K562 (cell line): ENCODE measurements at regions not wholly inside any gene's neighbourhood (a gene's known extent, or its start where the extent isn't known, plus 50 kb on each side); places are given as distances from the start of the nearest gene placed in this dataset.

Source experiments
- ATAC-seq: fragments of 200-7000 bp; cut with Tn5 transposase; 3 replicates; pipeline ENCODE4 v1.9.1; 2020; ENCODE audit warnings: moderate library complexity
- BruUV-seq: library from RNA; stranded (reverse); fragments of 400-500 nt; replicated peaks from 2 replicates; lab custom pipeline; 2021; lab: Mats Ljungman, UMichigan
- CTCF ChIA-PET: fragments of 300-600 bp; formaldehyde crosslinking; extraction: SDS; loops from one replicate; lab custom pipeline; 2021; ENCODE audit warnings: low intra/inter-chr PET ratio; lab: Yijun Ruan, JAX
- POLR2A ChIA-PET: fragments of 300-600, 350-650 bp; sonication (Branson Sonifier 250); formaldehyde crosslinking; extraction: SDS; loops from one replicate; lab custom pipeline; 2021; ENCODE audit warnings: antibody characterized with exemption, inconsistent platforms; lab: Yijun Ruan, JAX
- DNase-seq, 4 experiments: peaks; one replicate each; pipeline versions ENCODE4 v3.0.0 to v3.0.0-alpha.2; 2011 to 2018; ENCODE audit warnings: low spot score in 3 of 4, mixed read lengths in 3 of 4; ENCODE audit errors: extremely low read depth in 1 of 4
- FAIRE-seq: peaks from 2 replicates; lab custom pipeline; 2011; peaks lifted over from hg19 to GRCh38; lab: Jason Lieb, UNC
- H2AFZ ChIP-seq: 2 replicates; pipeline ENCODE4 v1.6.0; 2011; ENCODE audit warnings: low read depth, low read length, control low read depth, inconsistent platforms
- H3K27ac ChIP-seq: fragments of 200-600 bp; 3 replicates; pipeline ENCODE4 v1.8.0; 2011; ENCODE audit warnings: low read depth, mild to moderate bottlenecking, control low read depth, inconsistent platforms, low read length, moderate library complexity, mixed read lengths; ENCODE audit errors: extremely low read depth
- H3K27me3 ChIP-seq, 2 experiments: fragments of 300-600 bp in 1 of 2; 2 replicates in 1 of 2; 3 replicates in 1 of 2; pipeline versions ENCODE4 v1.6.0 to v1.8.0; 2011; ENCODE audit warnings: inconsistent platforms in 2 of 2, low read length in 2 of 2, mild to moderate bottlenecking in 1 of 2, mixed read lengths in 1 of 2, moderate library complexity in 1 of 2; ENCODE audit not compliant: control insufficient read depth in 2 of 2, insufficient read depth in 2 of 2
- H3K36me3 ChIP-seq: fragments of 300-600 bp; 3 replicates; pipeline ENCODE4 v1.8.0; 2011; ENCODE audit warnings: mild to moderate bottlenecking, low read length, inconsistent platforms; ENCODE audit not compliant: control insufficient read depth, insufficient read depth
- H3K4me1 ChIP-seq, 2 experiments: fragments of 200-600 bp in 1 of 2; replicated peaks in 1 of 2; 2 replicates in 1 of 2; 3 replicates in 1 of 2; pipeline versions ENCODE4 v1.5.1 to v1.8.0; 2011; ENCODE audit warnings: inconsistent platforms in 2 of 2, low read length in 2 of 2, mild to moderate bottlenecking in 1 of 2, mixed read lengths in 1 of 2, moderate library complexity in 1 of 2; ENCODE audit not compliant: control insufficient read depth in 2 of 2, insufficient read depth in 2 of 2
- H3K4me2 ChIP-seq: 2 replicates; pipeline ENCODE4 v1.6.1; 2011; ENCODE audit warnings: low read length, control low read depth, inconsistent platforms, mixed read lengths; ENCODE audit not compliant: insufficient read depth
- H3K4me3 ChIP-seq: fragments of 200-600 bp; sonication (generic), shearing (Covaris generic); 2 replicates; pipeline ENCODE4 v1.5.1; 2016; ENCODE audit warnings: control low read depth, inconsistent platforms
- H3K79me2 ChIP-seq: fragments of 200-600 bp; 3 replicates; pipeline ENCODE4 v1.8.0; 2011; ENCODE audit warnings: low read length, inconsistent platforms; ENCODE audit not compliant: control insufficient read depth, insufficient read depth
- H3K9ac ChIP-seq, 2 experiments: 2 replicates each; pipeline versions ENCODE4 v1.6.0 to v1.6.1; 2011; ENCODE audit warnings: low read depth in 2 of 2, low read length in 2 of 2, control low read depth in 1 of 2, inconsistent platforms in 1 of 2, mild to moderate bottlenecking in 1 of 2, mixed read lengths in 1 of 2; ENCODE audit not compliant: insufficient read depth in 1 of 2
- H3K9me1 ChIP-seq: one replicate; pipeline ENCODE4 v1.6.0; 2011; ENCODE audit warnings: inconsistent platforms, mild to moderate bottlenecking, low read length, moderate library complexity; ENCODE audit not compliant: control insufficient read depth, insufficient read depth
- H3K9me3 ChIP-seq: replicated peaks from 2 replicates; pipeline ENCODE4 v1.5.1; 2011; ENCODE audit warnings: low read depth, low read length, inconsistent platforms; ENCODE audit not compliant: control insufficient read depth, insufficient read depth
- H4K20me1 ChIP-seq: replicated peaks from 2 replicates; pipeline ENCODE4 v1.6.1; 2011; ENCODE audit warnings: low read length, inconsistent platforms, mixed read lengths; ENCODE audit not compliant: control insufficient read depth, insufficient read depth
- ASH1L ChIP-seq: fragments of 450-650 bp; IDR thresholded peaks from 2 replicates; pipeline ENCODE4 v1.6.1; 2018; ENCODE audit warnings: borderline replicate concordance, mild to moderate bottlenecking, low read depth; ENCODE audit not compliant: partially characterized antibody
- BRD4 ChIP-seq: fragments of 200-600 bp; sonication (generic); IDR thresholded peaks from 2 replicates; pipeline ENCODE4 v1.6.1; 2017; ENCODE audit warnings: inconsistent platforms
- DMBX1 ChIP-seq: fragments of 250-450 bp; sonication (Bioruptor Pico); IDR thresholded peaks from 2 replicates; pipeline ENCODE4 v1.8.0; 2022; ENCODE audit warnings: inconsistent platforms, mild to moderate bottlenecking, moderate library complexity, borderline replicate concordance
- HNRNPUL1 ChIP-seq: fragments of 200-400 bp; formaldehyde crosslinking; IDR thresholded peaks from 2 replicates; pipeline ENCODE4 v1.6.1; 2017; ENCODE audit warnings: low read length
- JUN ChIP-seq, 2 experiments: sonication (generic) in 1 of 2; formaldehyde crosslinking in 1 of 2; IDR thresholded peaks; 2 replicates each; pipeline versions ENCODE4 v1.6.1 to v1.8.0; 2012 to 2022; ENCODE audit warnings: borderline replicate concordance in 2 of 2, mild to moderate bottlenecking in 2 of 2, improper control_type of control experiment in 1 of 2, low read depth in 1 of 2, low read length in 1 of 2, missing genetic modification reagents in 1 of 2
- KHSRP ChIP-seq: fragments of 450-650 bp; IDR thresholded peaks from 2 replicates; pipeline ENCODE4 v1.6.1; 2017
- ZC3H8 ChIP-seq: fragments of 450-650 bp; IDR thresholded peaks from 2 replicates; pipeline ENCODE4 v1.6.1; 2017
- ZEB2 ChIP-seq: fragments of 450-650 bp; IDR thresholded peaks from 2 replicates; pipeline ENCODE4 v1.6.1; 2016
- ZNF282 ChIP-seq: sonication (generic); formaldehyde crosslinking; IDR thresholded peaks from 2 replicates; pipeline ENCODE4 v1.8.1; 2023; ENCODE audit warnings: missing genetic modification reagents
- ZNF3 ChIP-seq: fragments of 250-450 bp; sonication (Bioruptor Pico); IDR thresholded peaks from 2 replicates; pipeline ENCODE4 v1.5.0; 2021; ENCODE audit warnings: mild to moderate bottlenecking, moderate library complexity
- ZNF384 ChIP-seq: IDR thresholded peaks from 2 replicates; pipeline ENCODE4 v1.6.1; 2012; ENCODE audit warnings: low read depth, low read length, improper control_type of control experiment
- WGBS: fragments of 100-300 bp; shearing (Covaris generic); methylation state at CpG from one replicate; pipeline ENCODE4 v1.1.6; 2016; ENCODE audit warnings: low coverage, mixed read lengths; ENCODE audit not compliant: insufficient coverage; ENCODE audit errors: missing lambda C conversion rate; 5-methylcytosine and 5-hydroxymethylcytosine counted together
- in situ Hi-C: fragments of 300-500 bp; cut with MboI; formaldehyde crosslinking; loops from 4 replicates; pipeline ENCODE4 v1.15.0; 2018; ENCODE audit warnings: inconsistent platforms, mixed read lengths
- intact Hi-C: fragments of 100-400 bp; cut with micrococcal nuclease; formaldehyde crosslinking; loops from 2 replicates; pipeline ENCODE4 v1.14.2; 2022
- TF ChIP-seq, protein P1 (sequence below): fragments of 450-650 bp; IDR thresholded peaks from 2 replicates; pipeline ENCODE4 v1.6.1; 2017; ENCODE audit warnings: antibody characterized with exemption, mild to moderate bottlenecking
- TF ChIP-seq, protein P2 (sequence below): IDR thresholded peaks from 2 replicates; pipeline ENCODE4 v1.6.1; 2011; ENCODE audit warnings: borderline replicate concordance, low read depth, mild to moderate bottlenecking, moderate library complexity, low read length; ENCODE audit not compliant: insufficient read depth, poor library complexity, severe bottlenecking
- TF ChIP-seq, protein P3 (sequence below), 2 experiments: fragments of 450-650 bp in 1 of 2; sonication (generic) in 1 of 2; formaldehyde crosslinking; conservative IDR thresholded peaks; 2 replicates each; pipeline versions ENCODE4 v1.4.0 to v1.8.1; 2020 to 2022; ENCODE audit warnings: mild to moderate bottlenecking in 1 of 2, missing genetic modification reagents in 1 of 2
- TF ChIP-seq, protein P4 (sequence below): sonication (generic); formaldehyde crosslinking; IDR thresholded peaks from 2 replicates; pipeline ENCODE4 v1.8.0; 2023; ENCODE audit warnings: mild to moderate bottlenecking, missing genetic modification reagents

DNA sequence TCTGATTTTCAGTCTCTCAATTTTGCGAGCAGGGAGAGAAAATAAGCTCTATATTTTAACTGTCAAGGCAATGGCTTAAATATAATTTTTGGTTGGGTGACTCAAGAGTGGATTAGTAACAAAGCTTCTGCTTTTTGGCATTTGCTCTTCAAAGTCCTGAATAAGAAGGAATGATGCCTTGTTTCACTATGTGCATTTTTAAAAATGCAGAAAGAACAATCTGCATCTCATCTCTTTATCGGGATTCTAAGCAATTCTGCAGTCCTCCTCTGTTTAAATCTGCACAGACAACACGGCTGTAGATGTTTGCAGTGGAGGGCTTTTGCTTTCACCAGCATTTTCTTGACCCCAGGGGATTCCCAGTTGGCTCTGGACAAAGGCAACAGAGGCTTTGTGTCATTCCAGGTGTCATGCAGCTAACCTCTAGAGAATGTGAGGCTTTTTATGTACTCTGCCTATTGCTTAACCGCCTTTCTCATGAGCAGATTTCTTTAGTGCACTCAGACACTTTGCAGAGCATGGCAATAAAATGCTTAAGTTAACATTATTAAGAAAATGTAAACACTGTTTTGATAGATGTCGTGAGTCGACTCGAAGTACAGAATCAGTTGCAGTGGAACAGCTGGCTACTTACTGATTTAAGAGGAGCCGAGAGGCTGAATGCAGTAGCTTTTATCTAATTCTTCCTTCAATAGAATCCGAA lies 783.2 kb upstream of the NEGR1 start:
- no peaks in the 10 kb centered on the region for H3K4me1 ChIP-seq
- ChIA-PET POLR2A (no interaction called here), CTCF (no interaction called here)
- in situ Hi-C loops (no loop called here), intact Hi-C loops (no loop called here)
- no peak overlapping the region for H2AFZ ChIP-seq
- no TSS peak for BruUV-seq
- no peak overlapping the region for H3K9ac ChIP-seq
- H3K4me2 ChIP-seq, result no peak overlapping the region
- H3K27ac ChIP-seq, result no peak overlapping the region
- H3K79me2 ChIP-seq, result no peaks in the 10 kb centered on the region
- H3K27me3 ChIP-seq, result no peaks in the 10 kb centered on the region
- H3K36me3 ChIP-seq, result no peaks in the 10 kb centered on the region
- TF ChIP-seq, protein P1, sequence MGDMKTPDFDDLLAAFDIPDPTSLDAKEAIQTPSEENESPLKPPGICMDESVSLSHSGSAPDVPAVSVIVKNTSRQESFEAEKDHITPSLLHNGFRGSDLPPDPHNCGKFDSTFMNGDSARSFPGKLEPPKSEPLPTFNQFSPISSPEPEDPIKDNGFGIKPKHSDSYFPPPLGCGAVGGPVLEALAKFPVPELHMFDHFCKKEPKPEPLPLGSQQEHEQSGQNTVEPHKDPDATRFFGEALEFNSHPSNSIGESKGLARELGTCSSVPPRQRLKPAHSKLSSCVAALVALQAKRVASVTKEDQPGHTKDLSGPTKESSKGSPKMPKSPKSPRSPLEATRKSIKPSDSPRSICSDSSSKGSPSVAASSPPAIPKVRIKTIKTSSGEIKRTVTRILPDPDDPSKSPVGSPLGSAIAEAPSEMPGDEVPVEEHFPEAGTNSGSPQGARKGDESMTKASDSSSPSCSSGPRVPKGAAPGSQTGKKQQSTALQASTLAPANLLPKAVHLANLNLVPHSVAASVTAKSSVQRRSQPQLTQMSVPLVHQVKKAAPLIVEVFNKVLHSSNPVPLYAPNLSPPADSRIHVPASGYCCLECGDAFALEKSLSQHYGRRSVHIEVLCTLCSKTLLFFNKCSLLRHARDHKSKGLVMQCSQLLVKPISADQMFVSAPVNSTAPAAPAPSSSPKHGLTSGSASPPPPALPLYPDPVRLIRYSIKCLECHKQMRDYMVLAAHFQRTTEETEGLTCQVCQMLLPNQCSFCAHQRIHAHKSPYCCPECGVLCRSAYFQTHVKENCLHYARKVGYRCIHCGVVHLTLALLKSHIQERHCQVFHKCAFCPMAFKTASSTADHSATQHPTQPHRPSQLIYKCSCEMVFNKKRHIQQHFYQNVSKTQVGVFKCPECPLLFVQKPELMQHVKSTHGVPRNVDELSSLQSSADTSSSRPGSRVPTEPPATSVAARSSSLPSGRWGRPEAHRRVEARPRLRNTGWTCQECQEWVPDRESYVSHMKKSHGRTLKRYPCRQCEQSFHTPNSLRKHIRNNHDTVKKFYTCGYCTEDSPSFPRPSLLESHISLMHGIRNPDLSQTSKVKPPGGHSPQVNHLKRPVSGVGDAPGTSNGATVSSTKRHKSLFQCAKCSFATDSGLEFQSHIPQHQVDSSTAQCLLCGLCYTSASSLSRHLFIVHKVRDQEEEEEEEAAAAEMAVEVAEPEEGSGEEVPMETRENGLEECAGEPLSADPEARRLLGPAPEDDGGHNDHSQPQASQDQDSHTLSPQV, result no peak
- no peak for TF ChIP-seq ZEB2
- TF ChIP-seq DMBX1, result no peak
- TF ChIP-seq KHSRP, result no peak
- no peak for TF ChIP-seq ZC3H8
- no peak for TF ChIP-seq ZNF3 (CRISPR knock-in tag)
- no peak for TF ChIP-seq HNRNPUL1
- TF ChIP-seq, protein P2, sequence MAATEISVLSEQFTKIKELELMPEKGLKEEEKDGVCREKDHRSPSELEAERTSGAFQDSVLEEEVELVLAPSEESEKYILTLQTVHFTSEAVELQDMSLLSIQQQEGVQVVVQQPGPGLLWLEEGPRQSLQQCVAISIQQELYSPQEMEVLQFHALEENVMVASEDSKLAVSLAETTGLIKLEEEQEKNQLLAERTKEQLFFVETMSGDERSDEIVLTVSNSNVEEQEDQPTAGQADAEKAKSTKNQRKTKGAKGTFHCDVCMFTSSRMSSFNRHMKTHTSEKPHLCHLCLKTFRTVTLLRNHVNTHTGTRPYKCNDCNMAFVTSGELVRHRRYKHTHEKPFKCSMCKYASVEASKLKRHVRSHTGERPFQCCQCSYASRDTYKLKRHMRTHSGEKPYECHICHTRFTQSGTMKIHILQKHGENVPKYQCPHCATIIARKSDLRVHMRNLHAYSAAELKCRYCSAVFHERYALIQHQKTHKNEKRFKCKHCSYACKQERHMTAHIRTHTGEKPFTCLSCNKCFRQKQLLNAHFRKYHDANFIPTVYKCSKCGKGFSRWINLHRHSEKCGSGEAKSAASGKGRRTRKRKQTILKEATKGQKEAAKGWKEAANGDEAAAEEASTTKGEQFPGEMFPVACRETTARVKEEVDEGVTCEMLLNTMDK, result no peak
- TF ChIP-seq ASH1L, result no peak
- TF ChIP-seq, protein P3, sequence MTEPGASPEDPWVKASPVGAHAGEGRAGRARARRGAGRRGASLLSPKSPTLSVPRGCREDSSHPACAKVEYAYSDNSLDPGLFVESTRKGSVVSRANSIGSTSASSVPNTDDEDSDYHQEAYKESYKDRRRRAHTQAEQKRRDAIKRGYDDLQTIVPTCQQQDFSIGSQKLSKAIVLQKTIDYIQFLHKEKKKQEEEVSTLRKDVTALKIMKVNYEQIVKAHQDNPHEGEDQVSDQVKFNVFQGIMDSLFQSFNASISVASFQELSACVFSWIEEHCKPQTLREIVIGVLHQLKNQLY (CRISPR knock-in tag; conservative IDR thresholded peaks at IDR 0.05), result no peak
- TF ChIP-seq, protein P4, sequence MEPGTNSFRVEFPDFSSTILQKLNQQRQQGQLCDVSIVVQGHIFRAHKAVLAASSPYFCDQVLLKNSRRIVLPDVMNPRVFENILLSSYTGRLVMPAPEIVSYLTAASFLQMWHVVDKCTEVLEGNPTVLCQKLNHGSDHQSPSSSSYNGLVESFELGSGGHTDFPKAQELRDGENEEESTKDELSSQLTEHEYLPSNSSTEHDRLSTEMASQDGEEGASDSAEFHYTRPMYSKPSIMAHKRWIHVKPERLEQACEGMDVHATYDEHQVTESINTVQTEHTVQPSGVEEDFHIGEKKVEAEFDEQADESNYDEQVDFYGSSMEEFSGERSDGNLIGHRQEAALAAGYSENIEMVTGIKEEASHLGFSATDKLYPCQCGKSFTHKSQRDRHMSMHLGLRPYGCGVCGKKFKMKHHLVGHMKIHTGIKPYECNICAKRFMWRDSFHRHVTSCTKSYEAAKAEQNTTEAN (CRISPR knock-in tag), result no peak
- no peak for TF ChIP-seq BRD4
- no peak for TF ChIP-seq ZNF384
- no peak for TF ChIP-seq ZNF282 (CRISPR knock-in tag)
- no peak for TF ChIP-seq JUN (IDR thresholded peaks at IDR 0.05; ENCODE audit: borderline replicate concordance, low read depth, low read length)
- TF ChIP-seq JUN (CRISPR knock-in tag; IDR thresholded peaks at IDR 0.05; ENCODE audit: borderline replicate concordance), result no peak
- H3K9me3 ChIP-seq, result no peaks in the 10 kb centered on the region
- no peak overlapping the region for H3K4me3 ChIP-seq
- H4K20me1 ChIP-seq, result no peaks in the 10 kb centered on the region
- H3K9me1 ChIP-seq, result no peaks in the 10 kb centered on the region
- ATAC-seq (no peak), DNase-seq (no peak), FAIRE-seq (no peak)
- 0% methylated on average over 9 of the region's 9 CpGs for WGBS
